IMR-90 (cell line): ENCODE measurements at regions not wholly inside any gene's neighbourhood (a gene's known extent, or its start where the extent isn't known, plus 50 kb on each side); places are given as distances from the start of the nearest gene placed in this dataset.
A peak's percentile ranks its signal among the peaks of the same experiment; 100 is the strongest.

Experiments
- ATAC-seq: fragments of 200-7000 bp; cut with Tn5 transposase; 2 replicates; pipeline ENCODE4 v1.9.1; 2020; ENCODE audit warnings: low read depth, mild to moderate bottlenecking, moderate library complexity
- BruUV-seq: library from RNA; stranded (reverse); fragments of 400-500 nt; replicated peaks from 2 replicates; lab custom pipeline; 2021; lab: Mats Ljungman, UMichigan
- CTCF ChIA-PET: fragments of 300-600 bp; formaldehyde crosslinking; extraction: SDS; loops from one replicate; lab custom pipeline; 2021; ENCODE audit warnings: antibody characterized with exemption; lab: Yijun Ruan, JAX
- POLR2A ChIA-PET: fragments of 300-600 bp; sonication (Branson Sonifier 250); formaldehyde crosslinking; loops from one replicate; lab custom pipeline; 2022; ENCODE audit warnings: antibody characterized with exemption; ENCODE audit not compliant: unreplicated experiment; lab: Charles Lee
- DNase-seq: peaks from one replicate; pipeline ENCODE4 v3.0.0; 2013
- H2AFZ ChIP-seq: replicated peaks from 2 replicates; pipeline ENCODE3; 2013; ENCODE audit warnings: low read length, mild to moderate bottlenecking; ENCODE audit not compliant: poor library complexity
- H2AK5ac ChIP-seq: 2 replicates; pipeline ENCODE4 v1.6.1; 2013; ENCODE audit warnings: low read depth, low read length, inconsistent platforms
- H2AK9ac ChIP-seq: replicated peaks from 2 replicates; pipeline ENCODE3; 2013; ENCODE audit warnings: mild to moderate bottlenecking, low read depth, low read length, moderate library complexity; ENCODE audit not compliant: poor library complexity
- H2BK120ac ChIP-seq: 2 replicates; pipeline ENCODE4 v1.6.1; 2013; ENCODE audit warnings: low read depth, low read length, inconsistent platforms
- H2BK15ac ChIP-seq: 3 replicates; pipeline ENCODE4 v1.6.1; 2013; ENCODE audit warnings: low read depth, low read length, inconsistent platforms
- H2BK20ac ChIP-seq: 2 replicates; pipeline ENCODE4 v1.6.1; 2013; ENCODE audit warnings: low read depth, mild to moderate bottlenecking, inconsistent platforms, low read length, moderate library complexity
- H2BK5ac ChIP-seq: 2 replicates; pipeline ENCODE4 v1.6.1; 2013; ENCODE audit warnings: mild to moderate bottlenecking, low read depth, low read length, inconsistent platforms; ENCODE audit not compliant: poor library complexity, severe bottlenecking
- H3K14ac ChIP-seq: replicated peaks from 2 replicates; pipeline ENCODE4 v1.6.1; 2013; ENCODE audit warnings: low read depth, low read length, inconsistent platforms
- H3K18ac ChIP-seq: 2 replicates; pipeline ENCODE4 v1.6.1; 2013; ENCODE audit warnings: low read depth, low read length, control low read depth
- H3K23ac ChIP-seq: 2 replicates; pipeline ENCODE4 v1.6.1; 2013; ENCODE audit warnings: low read depth, low read length, inconsistent platforms
- H3K27ac ChIP-seq: 2 replicates; pipeline ENCODE4 v1.5.1; 2013; ENCODE audit warnings: mild to moderate bottlenecking, control low read depth, low read length; ENCODE audit not compliant: insufficient read depth
- H3K27me3 ChIP-seq: 2 replicates; pipeline ENCODE4 v1.6.1; 2013; ENCODE audit warnings: low read length; ENCODE audit not compliant: control insufficient read depth, insufficient read depth
- H3K36me3 ChIP-seq: 2 replicates; pipeline ENCODE4 v1.6.1; 2013; ENCODE audit warnings: low read length, mixed read lengths; ENCODE audit not compliant: control insufficient read depth, insufficient read depth
- H3K4ac ChIP-seq: 2 replicates; pipeline ENCODE4 v1.6.1; 2013; ENCODE audit warnings: low read depth, low read length, inconsistent platforms
- H3K4me1 ChIP-seq: 2 replicates; pipeline ENCODE4 v1.6.1; 2013; ENCODE audit warnings: low read length, mixed read lengths; ENCODE audit not compliant: control insufficient read depth, insufficient read depth
- H3K4me2 ChIP-seq: 2 replicates; pipeline ENCODE4 v1.6.1; 2013; ENCODE audit warnings: low read depth, mild to moderate bottlenecking, control low read depth, low read length, moderate library complexity
- H3K4me3 ChIP-seq: 2 replicates; pipeline ENCODE4 v1.5.1; 2013; ENCODE audit warnings: low read depth, mild to moderate bottlenecking, control low read depth, low read length, moderate library complexity; ENCODE audit not compliant: insufficient read depth
- H3K56ac ChIP-seq: 2 replicates; pipeline ENCODE4 v1.6.1; 2013; ENCODE audit warnings: low read length, inconsistent platforms; ENCODE audit not compliant: insufficient read depth; ENCODE audit errors: extremely low read depth
- H3K79me1 ChIP-seq, 2 experiments: 2 replicates each; pipeline ENCODE4 v1.6.1; 2013; ENCODE audit warnings: low read length in 2 of 2, inconsistent platforms in 1 of 2, low read depth in 1 of 2
- H3K9ac ChIP-seq: 2 replicates; pipeline ENCODE4 v1.6.1; 2013; ENCODE audit warnings: low read depth, low read length, control low read depth
- H3K9me1 ChIP-seq: 2 replicates; pipeline ENCODE4 v1.6.1; 2013; ENCODE audit warnings: low read length, inconsistent platforms; ENCODE audit not compliant: insufficient read depth
- H3K9me3 ChIP-seq: 2 replicates; pipeline ENCODE4 v1.6.1; 2013; ENCODE audit warnings: low read length; ENCODE audit not compliant: control insufficient read depth, insufficient read depth
- H4K20me1 ChIP-seq: 2 replicates; pipeline ENCODE4 v1.6.1; 2013; ENCODE audit warnings: low read length, inconsistent platforms; ENCODE audit not compliant: insufficient read depth
- H4K5ac ChIP-seq: 2 replicates; pipeline ENCODE4 v1.6.1; 2013; ENCODE audit warnings: mild to moderate bottlenecking, low read depth, low read length, control low read depth
- H4K8ac ChIP-seq, 2 experiments: 2 replicates each; pipeline ENCODE4 v1.6.1; 2013; ENCODE audit warnings: low read depth in 2 of 2, low read length in 2 of 2, control low read depth in 1 of 2, inconsistent platforms in 1 of 2
- H4K91ac ChIP-seq: 2 replicates; pipeline ENCODE4 v1.6.1; 2013; ENCODE audit warnings: low read depth, low read length, inconsistent platforms; ENCODE audit not compliant: insufficient read depth
- CEBPB ChIP-seq: IDR thresholded peaks from 2 replicates; pipeline ENCODE4 v1.6.1; 2012; ENCODE audit warnings: low read depth, low read length, improper control_type of control experiment
- RCOR1 ChIP-seq: IDR thresholded peaks from 2 replicates; pipeline ENCODE4 v1.6.1; 2012; ENCODE audit warnings: mild to moderate bottlenecking, low read length, improper control_type of control experiment; ENCODE audit not compliant: insufficient replicate concordance
- WGBS, 2 experiments: methylation state at CpG; one replicate each; pipeline versions ENCODE4 v1.1.5 to v1.1.7; 2013; ENCODE audit warnings: missing lambda C conversion rate in 2 of 2; ENCODE audit not compliant: insufficient read length in 1 of 2; ENCODE audit errors: extremely low coverage in 2 of 2; 5-methylcytosine and 5-hydroxymethylcytosine counted together
- dilution Hi-C: fragments of 300-500 bp; cut with HindIII; formaldehyde crosslinking; loops from one replicate; pipeline ENCODE4 v1.14.3; 2018; ENCODE audit warnings: low sequenced_read_pairs; ENCODE audit not compliant: unreplicated experiment
- in situ Hi-C: fragments of 300-500 bp; cut with MboI; formaldehyde crosslinking; loops from 3 replicates; pipeline ENCODE4 v1.14.3; 2019; ENCODE audit warnings: low sequenced_read_pairs, inconsistent platforms, mixed read lengths
- intact Hi-C: fragments of 100-400 bp; cut with micrococcal nuclease; formaldehyde crosslinking; loops from 2 replicates; pipeline ENCODE4 v1.10.0; 2022

GRCh38 chr4:17064959-17065358 lies 166.5 kb upstream of the LDB2 start:
- Histone ChIP-seq H4K91ac (peak overlapping the region; percentile 88), H3K79me1 (0 out of 4 replicates have a peak, but pooled peaks cover 0 to 3% of the 10 kb centered on the region in 2 experiments), H2BK20ac (peak overlapping the region; percentile 98), H3K9me1 (peaks cover 24% of the 10 kb centered on the region), H2AFZ (no peak overlapping the region), H2AK5ac (peak overlapping the region; percentile 98), H3K36me3 (no peaks in the 10 kb centered on the region), H3K18ac (peak overlapping the region; percentile 99; the same call in 1 of the 2 replicates), H3K9me3 (no peaks in the 10 kb centered on the region), H2BK15ac (peak overlapping the region; percentile 100; the same call in 2 of the 3 replicates), H4K20me1 (no peaks in the 10 kb centered on the region), H3K4me2 (no peak overlapping the region), H3K4ac (peak overlapping the region; percentile 96), H2AK9ac (no peak overlapping the region), H3K56ac (peak overlapping the region; percentile 94; the same call in 1 of the 2 replicates), H3K27me3 (no peaks in the 10 kb centered on the region), H3K9ac (no peak overlapping the region), H3K4me3 (no peak overlapping the region), H4K5ac (peak overlapping the region; percentile 97; the same call in 1 of the 2 replicates), H3K4me1 (peaks cover 30% of the 10 kb centered on the region), H3K14ac (peak overlapping the region; percentile 94), H3K27ac (peak overlapping the region; percentile 95; the same call in 1 of the 2 replicates), H4K8ac (peak overlapping the region; percentile 90 to 92), H3K23ac (peak overlapping the region; percentile 76), H2BK5ac (peak overlapping the region; percentile 97), H2BK120ac (peak overlapping the region; percentile 100)
- in situ Hi-C loops = no loop called here
- DNase-seq = no peak
- TF ChIP-seq CEBPB (peak; percentile 71), RCOR1 (no peak)
- POLR2A ChIA-PET = no interaction called here
- WGBS, 2 experiments = 100% methylated on average over 1 of the region's 4 CpGs; no CpG with 5 or more reads in 1 of the 2 experiments
- intact Hi-C loops = no loop called here
- dilution Hi-C loops = no loop called here
- CTCF ChIA-PET = interaction anchor here (1.3 to 1.8 kb wide), 2 partner anchors 47 to 260 kb away, joined by 3 to 5 read pairs; no protein-coding TSS in a partner anchor
- BruUV-seq = no TSS peak
- no peak for ATAC-seq
